ENCODE measurements at regions not wholly inside any gene's neighbourhood (a gene's known extent, or its start where the extent isn't known, plus 50 kb on each side); places are given as distances from the start of the nearest gene placed in this dataset.
"Not testable (repeated sequence)": the region's sequence is repeated elsewhere in the genome, so short reads cannot be mapped to it uniquely, and the experiment has no call there.

GRCh38 chr6:17212546-17213371 is 68.4 kb upstream of the RBM24 start:
- no peaks in the 10 kb centered on the region for H3K36me3 ChIP-seq
- no peaks in the 10 kb centered on the region for H3K27me3 ChIP-seq (ENCODE audit: insufficient read depth, low read depth, severe bottlenecking)
- H3K4me3 ChIP-seq (ENCODE audit: low read depth, low read length): peak overlapping the region; percentile 14
- peak; percentile 49 for DNase-seq
- H3K27ac ChIP-seq: peak overlapping the region; percentile 17
- peaks cover 10% of the 10 kb centered on the region for H3K9me3 ChIP-seq (ENCODE audit: severe bottlenecking)
- no peak for TF ChIP-seq CTCF (IDR thresholded peaks at IDR 0.05; ENCODE audit: low read depth, low read length)

GRCh38 chr6:17214106-17214505 is 67.1 kb upstream of the RBM24 start:
- TF ChIP-seq CTCF (IDR thresholded peaks at IDR 0.05; ENCODE audit: low read depth, low read length): no peak
- no peaks in the 10 kb centered on the region for H3K27me3 ChIP-seq (ENCODE audit: insufficient read depth, low read depth, severe bottlenecking)
- no peak overlapping the region for H3K4me3 ChIP-seq (ENCODE audit: low read depth, low read length)
- H3K36me3 ChIP-seq: no peaks in the 10 kb centered on the region
- no peak overlapping the region for H3K27ac ChIP-seq
- peaks cover 10% of the 10 kb centered on the region for H3K9me3 ChIP-seq (ENCODE audit: severe bottlenecking)
- no peak for DNase-seq

GRCh38 chr6:17216972-17217371 is 64.2 kb upstream of the RBM24 start:
- DNase-seq; H3K27ac ChIP-seq; H3K36me3 ChIP-seq; H3K4me3 ChIP-seq (ENCODE audit: low read depth, low read length); H3K9me3 ChIP-seq (ENCODE audit: severe bottlenecking); H3K27me3 ChIP-seq (ENCODE audit: insufficient read depth, low read depth, severe bottlenecking): not testable (repeated sequence)

- no peak for TF ChIP-seq CTCF (IDR thresholded peaks at IDR 0.05; ENCODE audit: low read depth, low read length)
- Histone ChIP-seq H3K36me3 (no peaks in the 10 kb centered on the region), H3K4me3 (ENCODE audit: low read depth, low read length) (no peak overlapping the region), H3K9me3 (ENCODE audit: severe bottlenecking) (peaks cover 5% of the 10 kb centered on the region), H3K27me3 (ENCODE audit: insufficient read depth, low read depth, severe bottlenecking) (no peaks in the 10 kb centered on the region), H3K27ac (no peak overlapping the region)
- no peak for DNase-seq
These were observed 63.0 kb upstream of the RBM24 start for GRCh38 chr6:17218023-17218748.

- no peak for DNase-seq
- H3K27me3 ChIP-seq (ENCODE audit: insufficient read depth, low read depth, severe bottlenecking): no peaks in the 10 kb centered on the region
- H3K9me3 ChIP-seq (ENCODE audit: severe bottlenecking): peaks cover 5% of the 10 kb centered on the region
- H3K4me3 ChIP-seq (ENCODE audit: low read depth, low read length): no peak overlapping the region
- H3K27ac ChIP-seq: no peak overlapping the region
- no peaks in the 10 kb centered on the region for H3K36me3 ChIP-seq
- TF ChIP-seq CTCF (IDR thresholded peaks at IDR 0.05; ENCODE audit: low read depth, low read length): no peak
These were observed 62.4 kb upstream of the RBM24 start for GRCh38 chr6:17218749-17219093.

GRCh38 chr6:17219098-17219497 is 62.1 kb upstream of the RBM24 start:
- peaks cover 5% of the 10 kb centered on the region for H3K9me3 ChIP-seq (ENCODE audit: severe bottlenecking)
- DNase-seq: no peak
- H3K27me3 ChIP-seq (ENCODE audit: insufficient read depth, low read depth, severe bottlenecking): no peaks in the 10 kb centered on the region
- no peaks in the 10 kb centered on the region for H3K36me3 ChIP-seq
- no peak overlapping the region for H3K4me3 ChIP-seq (ENCODE audit: low read depth, low read length)
- TF ChIP-seq CTCF (IDR thresholded peaks at IDR 0.05; ENCODE audit: low read depth, low read length): no peak
- no peak overlapping the region for H3K27ac ChIP-seq
